Endodermal cell (in vitro differentiated cells): ENCODE measurements at regions not wholly inside any gene's neighbourhood (a gene's known extent, or its start where the extent isn't known, plus 50 kb on each side); places are given as distances from the start of the nearest gene placed in this dataset.

Source experiments
- DNase-seq: peaks from one replicate; pipeline ENCODE4 v3.0.0-alpha.2; 2017
- H3K27ac ChIP-seq: 2 replicates; pipeline ENCODE4 v1.5.1; 2013; ENCODE audit warnings: mild to moderate bottlenecking, low read depth, low read length, moderate library complexity
- H3K27me3 ChIP-seq: 2 replicates; pipeline ENCODE4 v1.6.1; 2013; ENCODE audit warnings: mild to moderate bottlenecking, low read length, moderate library complexity; ENCODE audit not compliant: insufficient read depth, control insufficient read depth, poor library complexity, severe bottlenecking
- H3K36me3 ChIP-seq: 2 replicates; pipeline ENCODE4 v1.7.0; 2013; ENCODE audit warnings: mild to moderate bottlenecking, low read length, moderate library complexity; ENCODE audit not compliant: control insufficient read depth, insufficient read depth
- H3K4me1 ChIP-seq: one replicate; pipeline ENCODE4 v1.7.0; 2013; ENCODE audit warnings: low read length; ENCODE audit not compliant: control insufficient read depth, insufficient read depth
- H3K4me3 ChIP-seq: 2 replicates; pipeline ENCODE4 v1.5.1; 2013; ENCODE audit warnings: mild to moderate bottlenecking, low read length, moderate library complexity
- H3K9ac ChIP-seq: 2 replicates; pipeline ENCODE4 v1.6.1; 2013; ENCODE audit warnings: mild to moderate bottlenecking, low read length, moderate library complexity; ENCODE audit not compliant: poor library complexity, severe bottlenecking; ENCODE audit errors: extremely low read depth
- H3K9me3 ChIP-seq: 2 replicates; pipeline ENCODE4 v1.6.1; 2013; ENCODE audit warnings: mild to moderate bottlenecking, low read length, moderate library complexity; ENCODE audit not compliant: control insufficient read depth
- H3K27ac Mint-ChIP-seq: 2 replicates; pipeline ENCODE4 v1.8.0; 2020; ENCODE audit warnings: mixed read lengths
- H3K27me3 Mint-ChIP-seq: 2 replicates; pipeline ENCODE4 v1.8.0; 2021; ENCODE audit warnings: mild to moderate bottlenecking, mixed read lengths; ENCODE audit not compliant: insufficient read depth
- H3K36me3 Mint-ChIP-seq: 2 replicates; pipeline ENCODE4 v1.8.0; 2020; ENCODE audit warnings: low read depth, mixed read lengths
- H3K4me1 Mint-ChIP-seq: 2 replicates; pipeline ENCODE4 v1.8.0; 2020; ENCODE audit warnings: mixed read lengths
- H3K4me3 Mint-ChIP-seq: 2 replicates; pipeline ENCODE4 v1.8.0; 2020; ENCODE audit warnings: mild to moderate bottlenecking, moderate library complexity, mixed read lengths
- H3K9me3 Mint-ChIP-seq: 2 replicates; pipeline ENCODE4 v1.8.0; 2020; ENCODE audit warnings: mild to moderate bottlenecking, mixed read lengths
- CTCF ChIP-seq: fragments of 200-600 bp; sonication (generic); conservative IDR thresholded peaks from 2 replicates; pipeline ENCODE4 v1.5.0; 2021; ENCODE audit warnings: antibody characterized with exemption, mild to moderate bottlenecking
- WGBS, 2 experiments: methylation state at CpG; one replicate each; pipeline versions ENCODE4 v1.1.5 to v1.1.7; 2013; ENCODE audit warnings: missing lambda C conversion rate in 2 of 2, mixed read lengths in 1 of 2; ENCODE audit not compliant: insufficient coverage in 1 of 2, insufficient read length in 1 of 2; 5-methylcytosine and 5-hydroxymethylcytosine counted together

GRCh38 chr1:172893146-172893841 lies 157.4 kb downstream of the TNFSF18 start:
- no peak overlapping the region for H3K9ac ChIP-seq
- no peak overlapping the region for H3K4me3 Mint-ChIP-seq
- H3K9me3 ChIP-seq = peaks cover 10% of the 10 kb centered on the region
- H3K27ac ChIP-seq = no peak overlapping the region
- H3K4me3 ChIP-seq = peak overlapping the region; percentile 33
- H3K9me3 Mint-ChIP-seq = no peaks in the 10 kb centered on the region
- H3K27ac Mint-ChIP-seq = peak overlapping the region; percentile 7
- 87 to 90% methylated on average over 1 of the region's 1 CpG for WGBS, 2 experiments
- no peaks in the 10 kb centered on the region for H3K36me3 Mint-ChIP-seq
- no peaks in the 10 kb centered on the region for H3K36me3 ChIP-seq
- no peak for TF ChIP-seq CTCF
- no peak for DNase-seq
- H3K27me3 ChIP-seq = no peaks in the 10 kb centered on the region
- H3K27me3 Mint-ChIP-seq = peaks cover 2% of the 10 kb centered on the region
- peaks cover 45% of the 10 kb centered on the region for H3K4me1 Mint-ChIP-seq
- H3K4me1 ChIP-seq = peaks cover 10% of the 10 kb centered on the region

DNA sequence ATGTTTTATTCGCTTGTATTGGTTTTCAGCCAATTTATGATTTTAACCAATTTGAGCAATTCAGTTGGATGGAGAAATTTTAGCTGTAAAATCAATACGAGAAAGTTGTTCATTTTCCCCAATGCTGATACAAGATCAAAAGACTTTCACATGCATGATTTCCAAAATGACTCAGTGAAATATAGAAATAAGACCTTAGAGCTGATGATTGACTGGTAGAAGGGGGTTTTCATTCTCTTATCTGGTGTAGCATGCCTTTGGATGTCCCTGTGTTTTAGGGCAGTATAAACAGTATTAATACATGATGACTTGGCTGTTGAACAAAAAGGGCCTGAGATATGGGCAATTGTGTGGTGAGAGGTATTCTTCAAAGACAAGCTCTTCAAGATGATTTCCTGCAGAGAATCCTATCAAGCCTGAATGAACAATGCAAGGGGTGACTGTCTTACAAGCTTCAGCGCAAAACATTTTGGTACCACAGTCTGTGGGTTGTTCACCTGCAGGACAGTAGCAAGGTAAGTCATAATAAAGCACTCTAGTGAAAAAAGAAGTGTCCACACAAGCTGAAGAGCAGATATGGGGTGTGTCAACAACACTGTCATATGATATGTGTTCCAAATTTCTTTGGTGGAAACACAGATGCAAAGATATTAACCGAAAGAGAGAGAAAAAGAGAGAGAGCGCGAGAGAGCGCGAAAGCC lies 156.2 kb downstream of the TNFSF18 start:
- WGBS, 2 experiments = 93 to 94% methylated on average over 3 to 6 of the region's 8 CpGs
- no peak overlapping the region for H3K4me3 Mint-ChIP-seq
- DNase-seq = no peak
- Histone ChIP-seq H3K4me3 (peak overlapping the region; percentile 35), H3K9ac (no peak overlapping the region), H3K9me3 (peaks cover 3% of the 10 kb centered on the region), H3K4me1 (peaks cover 16% of the 10 kb centered on the region), H3K36me3 (no peaks in the 10 kb centered on the region), H3K27ac (no peak overlapping the region), H3K27me3 (no peaks in the 10 kb centered on the region)
- H3K4me1 Mint-ChIP-seq = peaks cover 35% of the 10 kb centered on the region
- H3K27me3 Mint-ChIP-seq = no peaks in the 10 kb centered on the region
- TF ChIP-seq CTCF = no peak
- H3K27ac Mint-ChIP-seq = no peak overlapping the region
- no peaks in the 10 kb centered on the region for H3K9me3 Mint-ChIP-seq
- no peaks in the 10 kb centered on the region for H3K36me3 Mint-ChIP-seq

GRCh38 chr1:172895050-172895460 lies 155.7 kb downstream of the TNFSF18 start:
- Histone ChIP-seq H3K27me3 (no peaks in the 10 kb centered on the region), H3K4me3 (no peak overlapping the region), H3K27ac (no peak overlapping the region), H3K9me3 (no peaks in the 10 kb centered on the region), H3K36me3 (no peaks in the 10 kb centered on the region), H3K4me1 (peaks cover 16% of the 10 kb centered on the region), H3K9ac (no peak overlapping the region)
- no peak for TF ChIP-seq CTCF
- 77 to 85% methylated on average over 5 of the region's 5 CpGs for WGBS, 2 experiments
- no peak for DNase-seq
- no peak overlapping the region for H3K27ac Mint-ChIP-seq
- no peaks in the 10 kb centered on the region for H3K27me3 Mint-ChIP-seq
- no peak overlapping the region for H3K4me3 Mint-ChIP-seq
- H3K4me1 Mint-ChIP-seq = peaks cover 30% of the 10 kb centered on the region
- no peaks in the 10 kb centered on the region for H3K36me3 Mint-ChIP-seq
- no peaks in the 10 kb centered on the region for H3K9me3 Mint-ChIP-seq
